Rectal smooth muscle tissue (tissue), 1 donor: ENCODE measurements at regions not wholly inside any gene's neighbourhood (a gene's known extent, or its start where the extent isn't known, plus 50 kb on each side); places are given as distances from the start of the nearest gene placed in this dataset.

Experiments
- H3K27ac ChIP-seq: one replicate; pipeline ENCODE4 v1.7.0; 2013; ENCODE audit warnings: low read depth, low read length, inconsistent platforms
- H3K27me3 ChIP-seq: one replicate; pipeline ENCODE4 v1.7.0; 2013; ENCODE audit warnings: low read length; ENCODE audit not compliant: control insufficient read depth, insufficient read depth
- H3K36me3 ChIP-seq: one replicate; pipeline ENCODE4 v1.7.0; 2013; ENCODE audit warnings: low read length; ENCODE audit not compliant: control insufficient read depth, insufficient read depth
- H3K4me1 ChIP-seq: one replicate; pipeline ENCODE4 v1.7.0; 2013; ENCODE audit warnings: low read length; ENCODE audit not compliant: control insufficient read depth, insufficient read depth
- H3K4me3 ChIP-seq: one replicate; pipeline ENCODE4 v1.7.0; 2013; ENCODE audit warnings: low read length
- H3K9ac ChIP-seq: one replicate; pipeline ENCODE4 v1.7.0; 2013; ENCODE audit warnings: low read length

- no peak overlapping the region for H3K9ac ChIP-seq
- H3K27me3 ChIP-seq: no peaks in the 10 kb centered on the region
- H3K27ac ChIP-seq: no peak overlapping the region
- no peaks in the 10 kb centered on the region for H3K4me1 ChIP-seq
- H3K4me3 ChIP-seq: no peak overlapping the region
- no peaks in the 10 kb centered on the region for H3K36me3 ChIP-seq
Measured at GRCh38 chr9:108109927-108110690, 620.5 kb upstream of the KLF4 start.

GRCh38 chr9:108108852-108109448, 619.4 kb upstream of the KLF4 start:
- Histone ChIP-seq H3K27me3 (no peaks in the 10 kb centered on the region), H3K36me3 (no peaks in the 10 kb centered on the region), H3K9ac (no peak overlapping the region), H3K4me1 (no peaks in the 10 kb centered on the region), H3K27ac (no peak overlapping the region), H3K4me3 (no peak overlapping the region)

- Histone ChIP-seq H3K4me1 (no peaks in the 10 kb centered on the region), H3K36me3 (no peaks in the 10 kb centered on the region), H3K9ac (no peak overlapping the region), H3K27me3 (no peaks in the 10 kb centered on the region), H3K4me3 (no peak overlapping the region), H3K27ac (no peak overlapping the region)
Measured at GRCh38 chr9:108108280-108108851, 618.8 kb upstream of the KLF4 start.

GRCh38 chr9:108105885-108106284, 616.3 kb upstream of the KLF4 start:
- Histone ChIP-seq H3K4me3 (no peak overlapping the region), H3K4me1 (no peaks in the 10 kb centered on the region), H3K9ac (no peak overlapping the region), H3K27ac (no peak overlapping the region), H3K36me3 (no peaks in the 10 kb centered on the region), H3K27me3 (no peaks in the 10 kb centered on the region)

- Histone ChIP-seq H3K36me3 (no peaks in the 10 kb centered on the region), H3K4me1 (no peaks in the 10 kb centered on the region), H3K27ac (no peak overlapping the region), H3K9ac (no peak overlapping the region), H3K27me3 (no peaks in the 10 kb centered on the region), H3K4me3 (no peak overlapping the region)
Measured at GRCh38 chr9:108104991-108105390, 615.4 kb upstream of the KLF4 start.

GRCh38 chr9:108103046-108103693, 613.6 kb upstream of the KLF4 start:
- H3K36me3 ChIP-seq: no peaks in the 10 kb centered on the region
- H3K4me3 ChIP-seq: no peak overlapping the region
- no peaks in the 10 kb centered on the region for H3K27me3 ChIP-seq
- no peak overlapping the region for H3K9ac ChIP-seq
- no peak overlapping the region for H3K27ac ChIP-seq
- H3K4me1 ChIP-seq: no peaks in the 10 kb centered on the region

GRCh38 chr9:108101410-108101809, 611.8 kb upstream of the KLF4 start:
- Histone ChIP-seq H3K27me3 (no peaks in the 10 kb centered on the region), H3K27ac (no peak overlapping the region), H3K4me3 (no peak overlapping the region), H3K4me1 (no peaks in the 10 kb centered on the region), H3K9ac (no peak overlapping the region), H3K36me3 (no peaks in the 10 kb centered on the region)

- Histone ChIP-seq H3K27ac (no peak overlapping the region), H3K9ac (no peak overlapping the region), H3K36me3 (no peaks in the 10 kb centered on the region), H3K4me1 (no peaks in the 10 kb centered on the region), H3K4me3 (no peak overlapping the region), H3K27me3 (no peaks in the 10 kb centered on the region)
Measured at GRCh38 chr9:108100571-108100970, 611.0 kb upstream of the KLF4 start.

GRCh38 chr9:108099854-108100253, 610.3 kb upstream of the KLF4 start:
- Histone ChIP-seq H3K4me1 (no peaks in the 10 kb centered on the region), H3K4me3 (no peak overlapping the region), H3K36me3 (no peaks in the 10 kb centered on the region), H3K27me3 (no peaks in the 10 kb centered on the region), H3K9ac (no peak overlapping the region), H3K27ac (no peak overlapping the region)

- Histone ChIP-seq H3K4me3 (no peak overlapping the region), H3K4me1 (no peaks in the 10 kb centered on the region), H3K27me3 (no peaks in the 10 kb centered on the region), H3K36me3 (no peaks in the 10 kb centered on the region), H3K27ac (no peak overlapping the region), H3K9ac (no peak overlapping the region)
Measured at GRCh38 chr9:108095496-108095895, 605.9 kb upstream of the KLF4 start.

- Histone ChIP-seq H3K36me3 (no peaks in the 10 kb centered on the region), H3K4me3 (no peak overlapping the region), H3K27me3 (no peaks in the 10 kb centered on the region), H3K4me1 (no peaks in the 10 kb centered on the region), H3K27ac (no peak overlapping the region), H3K9ac (no peak overlapping the region)
Measured at GRCh38 chr9:108094676-108094993, 605.1 kb upstream of the KLF4 start.

GRCh38 chr9:108093773-108094675, 604.5 kb upstream of the KLF4 start:
- Histone ChIP-seq H3K36me3 (no peaks in the 10 kb centered on the region), H3K4me3 (no peak overlapping the region), H3K27me3 (no peaks in the 10 kb centered on the region), H3K4me1 (no peaks in the 10 kb centered on the region), H3K27ac (no peak overlapping the region), H3K9ac (no peak overlapping the region)
